ENCODE measurements at regions not wholly inside any gene's neighbourhood (a gene's known extent, or its start where the extent isn't known, plus 50 kb on each side); places are given as distances from the start of the nearest gene placed in this dataset.
"Not testable (repeated sequence)": the region's sequence is repeated elsewhere in the genome, so short reads cannot be mapped to it uniquely, and the experiment has no call there.

GRCh38 chr3:153551536-153552285 lies 389.7 kb downstream of the RAP2B start:
- Histone ChIP-seq H3K27me3 (ENCODE audit: control insufficient read depth, insufficient read depth, low read length) (no peaks in the 10 kb centered on the region), H3K36me3 (ENCODE audit: control insufficient read depth, insufficient read depth, low read length) (no peaks in the 10 kb centered on the region), H3K4me3 (ENCODE audit: low read depth, low read length) (no peak overlapping the region)
- no peak for DNase-seq (ENCODE audit: low read depth)
- no peak for TF ChIP-seq CTCF (IDR thresholded peaks at IDR 0.05; ENCODE audit: insufficient read depth, low read length, poor library complexity, severe bottlenecking)

GRCh38 chr3:153552887-153553604 lies 391.0 kb downstream of the RAP2B start:
- no peak for DNase-seq (ENCODE audit: low read depth)
- Histone ChIP-seq H3K4me3 (ENCODE audit: low read depth, low read length) (no peak overlapping the region), H3K27me3 (ENCODE audit: control insufficient read depth, insufficient read depth, low read length) (no peaks in the 10 kb centered on the region), H3K36me3 (ENCODE audit: control insufficient read depth, insufficient read depth, low read length) (no peaks in the 10 kb centered on the region)
- no peak for TF ChIP-seq CTCF (IDR thresholded peaks at IDR 0.05; ENCODE audit: insufficient read depth, low read length, poor library complexity, severe bottlenecking)

GRCh38 chr3:153553605-153553945 lies 391.5 kb downstream of the RAP2B start:
- H3K4me3 ChIP-seq (ENCODE audit: low read depth, low read length) = no peak overlapping the region
- DNase-seq (ENCODE audit: low read depth) = no peak
- no peaks in the 10 kb centered on the region for H3K27me3 ChIP-seq (ENCODE audit: control insufficient read depth, insufficient read depth, low read length)
- no peak for TF ChIP-seq CTCF (IDR thresholded peaks at IDR 0.05; ENCODE audit: insufficient read depth, low read length, poor library complexity, severe bottlenecking)
- H3K36me3 ChIP-seq (ENCODE audit: control insufficient read depth, insufficient read depth, low read length) = no peaks in the 10 kb centered on the region

GRCh38 chr3:153555919-153556318 lies 393.9 kb downstream of the RAP2B start:
- no peaks in the 10 kb centered on the region for H3K36me3 ChIP-seq (ENCODE audit: control insufficient read depth, insufficient read depth, low read length)
- no peak for TF ChIP-seq CTCF (IDR thresholded peaks at IDR 0.05; ENCODE audit: insufficient read depth, low read length, poor library complexity, severe bottlenecking)
- H3K4me3 ChIP-seq (ENCODE audit: low read depth, low read length) = no peak overlapping the region
- no peak for DNase-seq (ENCODE audit: low read depth)
- H3K27me3 ChIP-seq (ENCODE audit: control insufficient read depth, insufficient read depth, low read length) = no peaks in the 10 kb centered on the region

- not testable (repeated sequence) for H3K4me3 ChIP-seq (ENCODE audit: low read depth, low read length); H3K36me3 ChIP-seq (ENCODE audit: control insufficient read depth, insufficient read depth, low read length); H3K27me3 ChIP-seq (ENCODE audit: control insufficient read depth, insufficient read depth, low read length); DNase-seq (ENCODE audit: low read depth)
These were observed 397.3 kb downstream of the RAP2B start for GRCh38 chr3:153559366-153559765.

- no peak for DNase-seq (ENCODE audit: low read depth)
- H3K4me3 ChIP-seq (ENCODE audit: low read depth, low read length) = no peak overlapping the region
- TF ChIP-seq CTCF (IDR thresholded peaks at IDR 0.05; ENCODE audit: insufficient read depth, low read length, poor library complexity, severe bottlenecking) = no peak
- no peaks in the 10 kb centered on the region for H3K36me3 ChIP-seq (ENCODE audit: control insufficient read depth, insufficient read depth, low read length)
- no peaks in the 10 kb centered on the region for H3K27me3 ChIP-seq (ENCODE audit: control insufficient read depth, insufficient read depth, low read length)
These were observed 405.0 kb downstream of the RAP2B start for GRCh38 chr3:153567011-153567410.

Data from kidney epithelial cell (primary cell).